ENCODE measurements at regions not wholly inside any gene's neighbourhood (a gene's known extent, or its start where the extent isn't known, plus 50 kb on each side); places are given as distances from the start of the nearest gene placed in this dataset.

DNA sequence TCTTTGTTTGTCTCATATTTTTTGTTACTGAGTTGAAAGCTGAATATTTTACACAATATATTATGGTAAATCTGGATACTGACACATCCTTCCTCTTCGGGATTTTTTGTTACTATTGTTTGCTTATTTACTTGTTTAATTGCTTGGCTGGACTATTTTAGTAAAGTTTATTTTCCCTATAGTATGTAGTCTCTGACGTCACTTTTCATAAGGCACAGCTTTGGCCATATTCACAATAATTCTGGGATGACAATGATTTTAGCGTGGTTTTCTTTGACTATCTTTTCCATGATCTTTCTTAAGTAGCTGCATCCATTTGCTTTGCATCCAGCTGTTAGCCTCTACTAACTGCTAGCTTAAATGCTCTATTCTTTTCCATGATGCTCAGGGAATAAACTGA lies 552.4 kb downstream of the VGLL3 start:
- TF ChIP-seq, protein P1, sequence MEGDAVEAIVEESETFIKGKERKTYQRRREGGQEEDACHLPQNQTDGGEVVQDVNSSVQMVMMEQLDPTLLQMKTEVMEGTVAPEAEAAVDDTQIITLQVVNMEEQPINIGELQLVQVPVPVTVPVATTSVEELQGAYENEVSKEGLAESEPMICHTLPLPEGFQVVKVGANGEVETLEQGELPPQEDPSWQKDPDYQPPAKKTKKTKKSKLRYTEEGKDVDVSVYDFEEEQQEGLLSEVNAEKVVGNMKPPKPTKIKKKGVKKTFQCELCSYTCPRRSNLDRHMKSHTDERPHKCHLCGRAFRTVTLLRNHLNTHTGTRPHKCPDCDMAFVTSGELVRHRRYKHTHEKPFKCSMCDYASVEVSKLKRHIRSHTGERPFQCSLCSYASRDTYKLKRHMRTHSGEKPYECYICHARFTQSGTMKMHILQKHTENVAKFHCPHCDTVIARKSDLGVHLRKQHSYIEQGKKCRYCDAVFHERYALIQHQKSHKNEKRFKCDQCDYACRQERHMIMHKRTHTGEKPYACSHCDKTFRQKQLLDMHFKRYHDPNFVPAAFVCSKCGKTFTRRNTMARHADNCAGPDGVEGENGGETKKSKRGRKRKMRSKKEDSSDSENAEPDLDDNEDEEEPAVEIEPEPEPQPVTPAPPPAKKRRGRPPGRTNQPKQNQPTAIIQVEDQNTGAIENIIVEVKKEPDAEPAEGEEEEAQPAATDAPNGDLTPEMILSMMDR (IDR thresholded peaks at IDR 0.05): no peak
- no peak for TF ChIP-seq POLR2AphosphoS5 (IDR thresholded peaks at IDR 0.05; ENCODE audit: low read depth, low read length)
- TF ChIP-seq, protein P2, sequence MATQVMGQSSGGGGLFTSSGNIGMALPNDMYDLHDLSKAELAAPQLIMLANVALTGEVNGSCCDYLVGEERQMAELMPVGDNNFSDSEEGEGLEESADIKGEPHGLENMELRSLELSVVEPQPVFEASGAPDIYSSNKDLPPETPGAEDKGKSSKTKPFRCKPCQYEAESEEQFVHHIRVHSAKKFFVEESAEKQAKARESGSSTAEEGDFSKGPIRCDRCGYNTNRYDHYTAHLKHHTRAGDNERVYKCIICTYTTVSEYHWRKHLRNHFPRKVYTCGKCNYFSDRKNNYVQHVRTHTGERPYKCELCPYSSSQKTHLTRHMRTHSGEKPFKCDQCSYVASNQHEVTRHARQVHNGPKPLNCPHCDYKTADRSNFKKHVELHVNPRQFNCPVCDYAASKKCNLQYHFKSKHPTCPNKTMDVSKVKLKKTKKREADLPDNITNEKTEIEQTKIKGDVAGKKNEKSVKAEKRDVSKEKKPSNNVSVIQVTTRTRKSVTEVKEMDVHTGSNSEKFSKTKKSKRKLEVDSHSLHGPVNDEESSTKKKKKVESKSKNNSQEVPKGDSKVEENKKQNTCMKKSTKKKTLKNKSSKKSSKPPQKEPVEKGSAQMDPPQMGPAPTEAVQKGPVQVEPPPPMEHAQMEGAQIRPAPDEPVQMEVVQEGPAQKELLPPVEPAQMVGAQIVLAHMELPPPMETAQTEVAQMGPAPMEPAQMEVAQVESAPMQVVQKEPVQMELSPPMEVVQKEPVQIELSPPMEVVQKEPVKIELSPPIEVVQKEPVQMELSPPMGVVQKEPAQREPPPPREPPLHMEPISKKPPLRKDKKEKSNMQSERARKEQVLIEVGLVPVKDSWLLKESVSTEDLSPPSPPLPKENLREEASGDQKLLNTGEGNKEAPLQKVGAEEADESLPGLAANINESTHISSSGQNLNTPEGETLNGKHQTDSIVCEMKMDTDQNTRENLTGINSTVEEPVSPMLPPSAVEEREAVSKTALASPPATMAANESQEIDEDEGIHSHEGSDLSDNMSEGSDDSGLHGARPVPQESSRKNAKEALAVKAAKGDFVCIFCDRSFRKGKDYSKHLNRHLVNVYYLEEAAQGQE (IDR thresholded peaks at IDR 0.05; ENCODE audit: insufficient read depth in 1 of 2, low read depth in 2 of 2, low read length in 1 of 2): no peak

Data from Panc1 (cell line).